HUES48 (cell line): ENCODE measurements at regions not wholly inside any gene's neighbourhood (a gene's known extent, or its start where the extent isn't known, plus 50 kb on each side); places are given as distances from the start of the nearest gene placed in this dataset.
"Not testable (repeated sequence)": the region's sequence is repeated elsewhere in the genome, so short reads cannot be mapped to it uniquely, and the experiment has no call there.

Experiments used
- H3K27ac ChIP-seq: one replicate; pipeline ENCODE4 v1.7.0; 2013; ENCODE audit warnings: low read depth, low read length, inconsistent platforms
- H3K27me3 ChIP-seq: 2 replicates; pipeline ENCODE4 v1.6.1; 2013; ENCODE audit warnings: mild to moderate bottlenecking, low read length; ENCODE audit not compliant: control insufficient read depth, insufficient read depth
- H3K36me3 ChIP-seq: 2 replicates; pipeline ENCODE4 v1.6.1; 2013; ENCODE audit warnings: low read length; ENCODE audit not compliant: control insufficient read depth, insufficient read depth
- H3K4me1 ChIP-seq: 2 replicates; pipeline ENCODE4 v1.6.1; 2013; ENCODE audit warnings: mild to moderate bottlenecking, low read length; ENCODE audit not compliant: control insufficient read depth, insufficient read depth
- H3K4me3 ChIP-seq: 2 replicates; pipeline ENCODE4 v1.5.1; 2013; ENCODE audit warnings: mild to moderate bottlenecking, low read depth, low read length
- H3K9ac ChIP-seq: 2 replicates; pipeline ENCODE4 v1.6.1; 2013; ENCODE audit warnings: mild to moderate bottlenecking, low read depth, low read length, moderate library complexity
- H3K9me3 ChIP-seq: 2 replicates; pipeline ENCODE4 v1.6.1; 2013; ENCODE audit warnings: low read length; ENCODE audit not compliant: control insufficient read depth, insufficient read depth

GRCh38 chr13:23081220-23081619 lies 99.6 kb upstream of the SGCG start:
- no peaks in the 10 kb centered on the region for H3K36me3 ChIP-seq
- no peak overlapping the region for H3K27ac ChIP-seq
- H3K27me3 ChIP-seq = no peaks in the 10 kb centered on the region
- H3K9me3 ChIP-seq = no peaks in the 10 kb centered on the region
- H3K4me3 ChIP-seq = no peak overlapping the region
- H3K9ac ChIP-seq = no peak overlapping the region
- H3K4me1 ChIP-seq = no peaks in the 10 kb centered on the region

GRCh38 chr13:23081901-23082300 lies 98.9 kb upstream of the SGCG start:
- Histone ChIP-seq H3K4me3 (no peak overlapping the region), H3K27ac (no peak overlapping the region), H3K9ac (no peak overlapping the region), H3K36me3 (no peaks in the 10 kb centered on the region), H3K9me3 (0 out of 2 replicates have a peak, but pooled peaks cover 3% of the 10 kb centered on the region), H3K4me1 (no peaks in the 10 kb centered on the region), H3K27me3 (no peaks in the 10 kb centered on the region)

- no peaks in the 10 kb centered on the region for H3K27me3 ChIP-seq
- H3K4me1 ChIP-seq = no peaks in the 10 kb centered on the region
- no peak overlapping the region for H3K27ac ChIP-seq
- H3K4me3 ChIP-seq = no peak overlapping the region
- H3K9me3 ChIP-seq = 0 out of 2 replicates have a peak, but pooled peaks cover 3% of the 10 kb centered on the region
- no peaks in the 10 kb centered on the region for H3K36me3 ChIP-seq
- H3K9ac ChIP-seq = no peak overlapping the region
Observed at GRCh38 chr13:23086968-23087623, 93.7 kb upstream of the SGCG start.

DNA sequence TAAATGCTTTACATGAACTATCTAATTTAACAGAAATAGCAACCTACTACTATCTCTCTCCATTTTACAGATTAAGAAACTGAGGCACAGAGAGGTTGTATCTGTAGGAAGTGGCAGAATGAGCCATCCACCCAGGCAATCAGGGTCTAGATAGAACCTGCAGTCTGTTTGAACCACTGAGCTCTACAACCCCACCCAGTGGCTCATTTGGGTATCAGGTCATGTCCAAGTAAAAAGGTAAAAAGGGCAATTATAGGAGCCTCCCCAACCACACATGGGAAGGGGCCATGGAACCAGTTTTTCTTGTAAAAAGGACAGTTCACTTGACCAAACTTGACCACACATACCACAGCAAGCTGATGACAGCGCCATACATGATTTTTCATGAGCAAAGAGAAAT lies 92.9 kb upstream of the SGCG start:
- Histone ChIP-seq H3K9ac (no peak overlapping the region), H3K4me1 (no peaks in the 10 kb centered on the region), H3K27me3 (no peaks in the 10 kb centered on the region), H3K36me3 (no peaks in the 10 kb centered on the region), H3K4me3 (no peak overlapping the region), H3K27ac (no peak overlapping the region), H3K9me3 (0 out of 2 replicates have a peak, but pooled peaks cover 3% of the 10 kb centered on the region)

DNA sequence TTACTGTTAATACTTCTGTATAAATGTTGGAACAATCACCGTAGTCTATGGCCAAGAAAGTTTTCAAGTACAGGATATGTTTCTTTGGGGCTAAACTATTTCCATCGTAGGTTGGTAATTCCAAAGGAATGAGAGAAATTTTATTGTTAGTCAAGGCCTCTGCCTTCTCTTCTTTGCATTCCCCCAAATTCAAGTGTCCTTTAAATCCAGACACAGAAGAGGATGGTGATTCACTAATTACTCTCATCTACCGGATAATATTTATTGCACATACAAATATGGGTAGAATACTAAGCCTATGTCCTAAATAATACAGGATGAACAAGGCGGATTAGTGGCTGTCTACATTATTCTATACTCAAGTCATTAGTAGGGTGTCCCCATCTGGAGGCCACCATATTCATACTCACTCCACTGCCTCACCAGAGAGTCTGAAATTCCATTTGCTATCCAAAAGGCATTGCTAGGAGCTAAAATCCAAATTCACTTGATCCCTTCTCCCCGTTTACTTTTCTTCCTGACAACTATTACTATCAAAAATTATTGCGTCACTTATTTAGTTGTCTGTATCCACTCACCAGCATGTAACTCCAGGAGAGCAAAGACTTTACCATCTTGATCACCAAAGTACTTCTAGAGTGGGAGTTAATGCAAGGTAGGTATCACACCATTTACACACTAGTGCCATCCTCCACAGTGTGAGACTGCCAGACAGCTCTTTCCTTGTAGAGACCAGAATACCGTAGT lies 82.4 kb upstream of the SGCG start:
- Histone ChIP-seq H3K4me3 (no peak overlapping the region), H3K27ac (no peak overlapping the region), H3K9me3 (peaks cover 4% of the 10 kb centered on the region; the same call in 1 of the 2 replicates), H3K9ac (no peak overlapping the region), H3K27me3 (no peaks in the 10 kb centered on the region), H3K36me3 (no peaks in the 10 kb centered on the region), H3K4me1 (no peaks in the 10 kb centered on the region)

DNA sequence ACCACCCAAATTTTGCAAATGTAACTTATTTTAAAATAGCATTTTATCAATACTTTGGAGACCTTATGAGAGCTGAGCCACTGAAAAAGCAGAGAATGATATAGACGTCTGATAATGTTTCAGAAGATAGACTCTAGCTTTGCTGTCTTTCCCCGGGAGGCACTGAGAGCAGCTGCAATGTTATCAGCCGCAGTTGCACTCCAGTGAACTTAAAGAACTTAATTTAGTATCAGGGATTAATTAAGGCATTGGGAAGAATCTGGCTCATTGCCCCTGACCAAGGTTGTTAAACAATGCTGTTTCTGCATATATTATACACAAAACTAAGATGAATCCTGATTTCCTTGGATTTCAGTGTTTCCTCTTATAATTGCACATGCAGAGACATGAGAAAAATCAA lies 75.7 kb upstream of the SGCG start:
- H3K27me3 ChIP-seq = no peaks in the 10 kb centered on the region
- H3K27ac ChIP-seq = no peak overlapping the region
- H3K4me3 ChIP-seq = no peak overlapping the region
- no peaks in the 10 kb centered on the region for H3K36me3 ChIP-seq
- no peak overlapping the region for H3K9ac ChIP-seq
- H3K9me3 ChIP-seq = peaks cover 4% of the 10 kb centered on the region; the same call in 1 of the 2 replicates
- H3K4me1 ChIP-seq = no peaks in the 10 kb centered on the region

- Histone ChIP-seq H3K36me3 (no peaks in the 10 kb centered on the region), H3K27me3 (no peaks in the 10 kb centered on the region), H3K9me3 (no peaks in the 10 kb centered on the region), H3K27ac (no peak overlapping the region), H3K4me3 (no peak overlapping the region), H3K4me1 (no peaks in the 10 kb centered on the region), H3K9ac (no peak overlapping the region)
Observed at GRCh38 chr13:23107665-23108064, 73.1 kb upstream of the SGCG start.

GRCh38 chr13:23119131-23119530 lies 61.6 kb upstream of the SGCG start:
- Histone ChIP-seq H3K9me3 (no peaks in the 10 kb centered on the region), H3K4me1 (no peaks in the 10 kb centered on the region), H3K36me3 (no peaks in the 10 kb centered on the region), H3K4me3 (no peak overlapping the region), H3K27ac (no peak overlapping the region), H3K9ac (no peak overlapping the region), H3K27me3 (no peaks in the 10 kb centered on the region)

GRCh38 chr13:23127540-23127939 lies 53.2 kb upstream of the SGCG start:
- not testable (repeated sequence) for H3K27ac ChIP-seq, H3K27me3 ChIP-seq, H3K36me3 ChIP-seq, H3K4me3 ChIP-seq, H3K9me3 ChIP-seq, H3K4me1 ChIP-seq, H3K9ac ChIP-seq

DNA sequence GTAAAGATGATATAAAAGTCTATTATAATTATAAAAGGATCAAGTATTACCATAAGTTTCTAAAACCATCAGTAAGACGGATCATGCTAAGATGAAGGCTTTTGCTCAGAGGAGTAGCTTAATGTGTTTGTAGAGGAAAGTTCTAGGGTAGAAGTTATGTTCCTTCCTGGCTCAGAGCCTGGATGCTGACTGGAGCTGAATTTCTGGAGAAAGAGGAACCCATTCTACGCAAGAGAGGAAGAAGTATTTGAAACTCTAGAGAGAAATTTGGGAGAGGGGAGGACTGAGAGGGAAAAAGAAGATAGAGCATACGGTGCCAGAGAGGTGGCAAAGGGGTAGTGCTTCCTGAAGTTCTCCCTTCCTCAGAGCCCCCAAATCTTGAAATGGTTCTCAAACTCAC lies 51.4 kb upstream of the SGCG start:
- no peaks in the 10 kb centered on the region for H3K36me3 ChIP-seq
- H3K9ac ChIP-seq = no peak overlapping the region
- H3K4me3 ChIP-seq = no peak overlapping the region
- H3K4me1 ChIP-seq = no peaks in the 10 kb centered on the region
- no peaks in the 10 kb centered on the region for H3K9me3 ChIP-seq
- H3K27me3 ChIP-seq = no peaks in the 10 kb centered on the region
- no peak overlapping the region for H3K27ac ChIP-seq
